Renal pelvis (tissue), 1 donor: ENCODE measurements at regions not wholly inside any gene's neighbourhood (a gene's known extent, or its start where the extent isn't known, plus 50 kb on each side); places are given as distances from the start of the nearest gene placed in this dataset.

Experiments used
- DNase-seq: peaks from one replicate; pipeline ENCODE4 v3.0.0-alpha.2; 2013

GRCh38 chr11:70930215-70930614 lies 322.2 kb downstream of the SHANK2 start:
- no peak for DNase-seq

- no peak for DNase-seq
Observed at GRCh38 chr11:70931430-70931829, 320.9 kb downstream of the SHANK2 start.

- peak; percentile 39 for DNase-seq
Observed at GRCh38 chr11:70933981-70934583, 318.3 kb downstream of the SHANK2 start.

- no peak for DNase-seq
Observed at GRCh38 chr11:70935006-70935768, 317.2 kb downstream of the SHANK2 start.

- DNase-seq = no peak
Observed at GRCh38 chr11:70942593-70942992, 309.8 kb downstream of the SHANK2 start.

- no peak for DNase-seq
Observed at GRCh38 chr11:70944141-70944540, 308.2 kb downstream of the SHANK2 start.

- DNase-seq = no peak
Observed at GRCh38 chr11:70944636-70945035, 307.7 kb downstream of the SHANK2 start.

- DNase-seq = no peak
Observed at GRCh38 chr11:70948398-70948797, 304.0 kb downstream of the SHANK2 start.

GRCh38 chr11:70948855-70949531 lies 303.4 kb downstream of the SHANK2 start:
- peak; percentile 33 for DNase-seq

GRCh38 chr11:70951139-70951804 lies 301.1 kb downstream of the SHANK2 start:
- DNase-seq = no peak

- no peak for DNase-seq
Observed at GRCh38 chr11:70952191-70952590, 300.2 kb downstream of the SHANK2 start.

GRCh38 chr11:70953720-70954119 lies 298.7 kb downstream of the SHANK2 start:
- DNase-seq = no peak

- DNase-seq = no peak
Observed at GRCh38 chr11:70954471-70954870, 297.9 kb downstream of the SHANK2 start.
